PFSK-1 (cell line): ENCODE measurements at regions not wholly inside any gene's neighbourhood (a gene's known extent, or its start where the extent isn't known, plus 50 kb on each side); places are given as distances from the start of the nearest gene placed in this dataset.

Source experiments
- FOXP2 ChIP-seq: optimal IDR thresholded peaks from 2 replicates; pipeline ENCODE3; 2011; ENCODE audit warnings: borderline replicate concordance, control low read depth, inconsistent platforms; ENCODE audit not compliant: insufficient read depth; ENCODE audit errors: extremely low read length, extremely low read depth
- POLR2AphosphoS5 ChIP-seq: IDR thresholded peaks from 2 replicates; pipeline ENCODE4 v1.6.1; 2012; ENCODE audit warnings: low read depth, mild to moderate bottlenecking, control low read depth, low read length, moderate library complexity
- SIN3A ChIP-seq: IDR thresholded peaks from 2 replicates; pipeline ENCODE4 v1.6.1; 2012; ENCODE audit warnings: mild to moderate bottlenecking, low read length, moderate library complexity, borderline replicate concordance; ENCODE audit not compliant: insufficient read depth
- TAF1 ChIP-seq: IDR thresholded peaks from 2 replicates; pipeline ENCODE4 v1.6.1; 2012; ENCODE audit warnings: low read length, control low read depth, borderline replicate concordance; ENCODE audit not compliant: insufficient read depth
- TF ChIP-seq, protein P1 (sequence below), 2 experiments: IDR thresholded peaks; 2 replicates each; pipeline versions ENCODE4 v1.6.1 to v1.8.0; 2011 to 2012; ENCODE audit warnings: low read depth in 2 of 2, low read length in 2 of 2, control low read depth in 1 of 2, inconsistent platforms in 1 of 2, mild to moderate bottlenecking in 1 of 2, moderate library complexity in 1 of 2; ENCODE audit not compliant: insufficient read depth in 1 of 2

DNA sequence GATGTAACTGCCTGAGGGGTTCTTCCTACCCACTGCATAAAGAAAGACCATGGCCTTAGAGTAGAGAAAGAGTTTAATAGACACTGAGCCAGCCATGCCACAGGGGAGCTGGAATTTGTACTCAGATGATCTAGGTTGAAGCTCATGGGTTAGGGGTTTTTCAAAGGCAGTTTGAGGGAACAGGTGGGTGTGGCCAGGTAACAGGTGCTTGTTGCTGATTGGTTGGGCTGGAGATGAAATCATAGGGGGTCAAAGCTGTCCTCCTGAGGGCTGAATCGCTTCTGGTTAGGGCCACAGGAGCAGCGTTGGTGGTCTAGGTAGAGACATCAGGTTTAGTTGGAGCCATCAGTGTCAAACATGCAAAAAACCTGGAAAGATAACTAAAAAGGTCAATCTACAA lies 59.2 kb upstream of the CSNK1A1L start:
- TF ChIP-seq POLR2AphosphoS5: no peak
- TF ChIP-seq, protein P1, sequence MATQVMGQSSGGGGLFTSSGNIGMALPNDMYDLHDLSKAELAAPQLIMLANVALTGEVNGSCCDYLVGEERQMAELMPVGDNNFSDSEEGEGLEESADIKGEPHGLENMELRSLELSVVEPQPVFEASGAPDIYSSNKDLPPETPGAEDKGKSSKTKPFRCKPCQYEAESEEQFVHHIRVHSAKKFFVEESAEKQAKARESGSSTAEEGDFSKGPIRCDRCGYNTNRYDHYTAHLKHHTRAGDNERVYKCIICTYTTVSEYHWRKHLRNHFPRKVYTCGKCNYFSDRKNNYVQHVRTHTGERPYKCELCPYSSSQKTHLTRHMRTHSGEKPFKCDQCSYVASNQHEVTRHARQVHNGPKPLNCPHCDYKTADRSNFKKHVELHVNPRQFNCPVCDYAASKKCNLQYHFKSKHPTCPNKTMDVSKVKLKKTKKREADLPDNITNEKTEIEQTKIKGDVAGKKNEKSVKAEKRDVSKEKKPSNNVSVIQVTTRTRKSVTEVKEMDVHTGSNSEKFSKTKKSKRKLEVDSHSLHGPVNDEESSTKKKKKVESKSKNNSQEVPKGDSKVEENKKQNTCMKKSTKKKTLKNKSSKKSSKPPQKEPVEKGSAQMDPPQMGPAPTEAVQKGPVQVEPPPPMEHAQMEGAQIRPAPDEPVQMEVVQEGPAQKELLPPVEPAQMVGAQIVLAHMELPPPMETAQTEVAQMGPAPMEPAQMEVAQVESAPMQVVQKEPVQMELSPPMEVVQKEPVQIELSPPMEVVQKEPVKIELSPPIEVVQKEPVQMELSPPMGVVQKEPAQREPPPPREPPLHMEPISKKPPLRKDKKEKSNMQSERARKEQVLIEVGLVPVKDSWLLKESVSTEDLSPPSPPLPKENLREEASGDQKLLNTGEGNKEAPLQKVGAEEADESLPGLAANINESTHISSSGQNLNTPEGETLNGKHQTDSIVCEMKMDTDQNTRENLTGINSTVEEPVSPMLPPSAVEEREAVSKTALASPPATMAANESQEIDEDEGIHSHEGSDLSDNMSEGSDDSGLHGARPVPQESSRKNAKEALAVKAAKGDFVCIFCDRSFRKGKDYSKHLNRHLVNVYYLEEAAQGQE (IDR thresholded peaks at IDR 0.05; ENCODE audit: insufficient read depth in 1 of 2, low read depth in 2 of 2, low read length in 2 of 2): no peak
- no peak for TF ChIP-seq TAF1
- no peak for TF ChIP-seq SIN3A
- TF ChIP-seq FOXP2: no peak
